H1 (cell line): ENCODE measurements at regions not wholly inside any gene's neighbourhood (a gene's known extent, or its start where the extent isn't known, plus 50 kb on each side); places are given as distances from the start of the nearest gene placed in this dataset.

Source experiments
- CHD2 ChIP-seq: IDR thresholded peaks from 2 replicates; pipeline ENCODE4 v1.6.1; 2012; ENCODE audit warnings: low read length, improper control_type of control experiment
- EZH2 ChIP-seq: fragments of 200-600 bp; sonication (generic); IDR thresholded peaks from 2 replicates; pipeline ENCODE4 v1.7.1; 2012; ENCODE audit warnings: low read depth, mild to moderate bottlenecking, moderate library complexity, low read length, inconsistent platforms; ENCODE audit not compliant: severe bottlenecking
- FOSL1 ChIP-seq: IDR thresholded peaks from 2 replicates; pipeline ENCODE4 v1.6.1; 2011; ENCODE audit warnings: mild to moderate bottlenecking, low read depth, low read length, moderate library complexity; ENCODE audit not compliant: insufficient read depth
- GTF2F1 ChIP-seq: IDR thresholded peaks from 2 replicates; pipeline ENCODE4 v1.6.1; 2012; ENCODE audit warnings: low read depth, low read length, improper control_type of control experiment, borderline replicate concordance
- HDAC2 ChIP-seq, 2 experiments: fragments of 300-600 bp in 1 of 2; sonication (generic) in 1 of 2; IDR thresholded peaks; 2 replicates each; pipeline ENCODE4 v1.6.1; 2011 to 2012; ENCODE audit warnings: low read depth in 2 of 2, low read length in 2 of 2, mild to moderate bottlenecking in 2 of 2, moderate library complexity in 2 of 2, borderline replicate concordance in 1 of 2, inconsistent platforms in 1 of 2
- JUN ChIP-seq: IDR thresholded peaks from 2 replicates; pipeline ENCODE4 v1.6.1; 2011; ENCODE audit warnings: low read depth, mild to moderate bottlenecking, improper control_type of control experiment, low read length
- JUND ChIP-seq: IDR thresholded peaks from 2 replicates; pipeline ENCODE4 v1.6.1; 2011; ENCODE audit warnings: mild to moderate bottlenecking, improper control_type of control experiment, low read length
- POLR2A ChIP-seq, 2 experiments: IDR thresholded peaks; 1 replicate in 1 of 2; 2 replicates in 1 of 2; pipeline ENCODE4 v1.6.1; 2011; ENCODE audit warnings: low read depth in 2 of 2, low read length in 2 of 2, mild to moderate bottlenecking in 2 of 2; ENCODE audit errors: control extremely low read depth in 1 of 2
- SIN3A ChIP-seq, 2 experiments: IDR thresholded peaks in 1 of 2; conservative IDR thresholded peaks in 1 of 2; 2 replicates each; pipeline ENCODE4 v1.6.1; 2011 to 2012; ENCODE audit warnings: low read length in 2 of 2, improper control_type of control experiment in 1 of 2, low read depth in 1 of 2, mild to moderate bottlenecking in 1 of 2
- SRF ChIP-seq: IDR thresholded peaks from 2 replicates; pipeline ENCODE4 v1.6.1; 2011; ENCODE audit warnings: mild to moderate bottlenecking, low read depth, low read length, moderate library complexity
- TAF1 ChIP-seq: IDR thresholded peaks from 2 replicates; pipeline ENCODE4 v1.6.1; 2011; ENCODE audit warnings: mild to moderate bottlenecking, low read depth, low read length
- TF ChIP-seq, protein P1 (sequence below), 3 experiments: IDR thresholded peaks; 1 replicate in 2 of 3; 2 replicates in 1 of 3; pipeline versions ENCODE4 v1.5.1 to v1.6.1; 2011; ENCODE audit warnings: low read length in 3 of 3, mild to moderate bottlenecking in 3 of 3, inconsistent platforms in 2 of 3, low read depth in 1 of 3, moderate library complexity in 1 of 3; ENCODE audit not compliant: insufficient read depth in 1 of 3; ENCODE audit errors: control extremely low read depth in 1 of 3
- TF ChIP-seq, protein P2 (sequence below): IDR thresholded peaks from 2 replicates; pipeline ENCODE4 v1.6.1; 2012; ENCODE audit warnings: inconsistent platforms
- TF ChIP-seq, protein P3 (sequence below): IDR thresholded peaks from 2 replicates; pipeline ENCODE4 v1.6.1; 2011; ENCODE audit warnings: low read length, improper control_type of control experiment

DNA sequence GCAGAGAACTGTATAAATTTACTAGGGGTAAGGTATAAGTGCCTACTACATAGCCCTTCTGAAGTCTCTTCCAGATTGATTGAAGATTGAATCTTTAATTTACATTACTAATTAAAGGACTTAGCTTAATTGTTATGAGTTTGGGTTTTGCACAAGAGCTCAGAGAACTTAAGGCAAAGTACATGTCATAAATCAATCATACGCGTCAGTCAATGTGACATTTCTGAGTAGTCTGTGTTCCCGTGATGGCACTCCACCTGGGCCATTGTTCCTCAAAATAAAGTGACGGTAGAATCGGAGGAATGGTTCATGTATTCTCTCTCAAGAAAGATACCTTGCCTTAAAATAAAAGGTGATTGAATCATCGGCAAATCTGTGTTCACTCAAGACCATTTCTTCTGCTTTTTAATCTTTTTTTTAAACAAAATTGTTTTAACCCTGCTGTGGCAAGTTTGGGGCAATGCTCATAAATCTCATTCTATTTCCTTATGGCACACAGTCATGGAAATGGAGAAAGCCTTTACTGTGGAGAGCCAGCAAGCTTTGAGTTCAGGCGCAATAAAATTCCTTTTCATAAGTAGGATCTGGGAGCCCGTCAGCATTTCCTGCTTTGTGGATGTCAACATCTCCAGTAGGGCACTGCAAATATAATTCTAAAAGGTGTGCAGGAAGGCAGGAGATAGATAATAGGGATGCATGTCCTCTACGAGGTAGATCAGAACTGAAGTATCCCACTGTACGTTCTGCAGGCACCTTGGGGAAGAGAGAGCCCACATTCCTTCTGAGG is 427.4 kb downstream of the GATA3 start:
- TF ChIP-seq GTF2F1: no peak
- TF ChIP-seq POLR2A (IDR thresholded peaks at IDR 0.05; ENCODE audit: control extremely low read depth in 1 of 2, low read depth in 2 of 2, low read length in 2 of 2): no peak
- TF ChIP-seq, protein P1, sequence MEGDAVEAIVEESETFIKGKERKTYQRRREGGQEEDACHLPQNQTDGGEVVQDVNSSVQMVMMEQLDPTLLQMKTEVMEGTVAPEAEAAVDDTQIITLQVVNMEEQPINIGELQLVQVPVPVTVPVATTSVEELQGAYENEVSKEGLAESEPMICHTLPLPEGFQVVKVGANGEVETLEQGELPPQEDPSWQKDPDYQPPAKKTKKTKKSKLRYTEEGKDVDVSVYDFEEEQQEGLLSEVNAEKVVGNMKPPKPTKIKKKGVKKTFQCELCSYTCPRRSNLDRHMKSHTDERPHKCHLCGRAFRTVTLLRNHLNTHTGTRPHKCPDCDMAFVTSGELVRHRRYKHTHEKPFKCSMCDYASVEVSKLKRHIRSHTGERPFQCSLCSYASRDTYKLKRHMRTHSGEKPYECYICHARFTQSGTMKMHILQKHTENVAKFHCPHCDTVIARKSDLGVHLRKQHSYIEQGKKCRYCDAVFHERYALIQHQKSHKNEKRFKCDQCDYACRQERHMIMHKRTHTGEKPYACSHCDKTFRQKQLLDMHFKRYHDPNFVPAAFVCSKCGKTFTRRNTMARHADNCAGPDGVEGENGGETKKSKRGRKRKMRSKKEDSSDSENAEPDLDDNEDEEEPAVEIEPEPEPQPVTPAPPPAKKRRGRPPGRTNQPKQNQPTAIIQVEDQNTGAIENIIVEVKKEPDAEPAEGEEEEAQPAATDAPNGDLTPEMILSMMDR (IDR thresholded peaks at IDR 0.05; ENCODE audit: control extremely low read depth in 1 of 3, insufficient read depth in 1 of 3, low read depth in 1 of 3, low read length in 3 of 3): no peak
- no peak for TF ChIP-seq SIN3A (conservative IDR thresholded peaks at IDR 0.05 in 1 of 2, IDR thresholded peaks at IDR 0.05 in 1 of 2; ENCODE audit: low read depth in 1 of 2, low read length in 2 of 2)
- no peak for TF ChIP-seq HDAC2 (IDR thresholded peaks at IDR 0.05; ENCODE audit: borderline replicate concordance in 1 of 2, low read depth in 2 of 2, low read length in 2 of 2)
- TF ChIP-seq, protein P2, sequence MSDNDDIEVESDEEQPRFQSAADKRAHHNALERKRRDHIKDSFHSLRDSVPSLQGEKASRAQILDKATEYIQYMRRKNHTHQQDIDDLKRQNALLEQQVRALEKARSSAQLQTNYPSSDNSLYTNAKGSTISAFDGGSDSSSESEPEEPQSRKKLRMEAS: no peak
- no peak for TF ChIP-seq SRF
- TF ChIP-seq JUND: no peak
- no peak for TF ChIP-seq CHD2
- TF ChIP-seq EZH2: no peak
- TF ChIP-seq, protein P3, sequence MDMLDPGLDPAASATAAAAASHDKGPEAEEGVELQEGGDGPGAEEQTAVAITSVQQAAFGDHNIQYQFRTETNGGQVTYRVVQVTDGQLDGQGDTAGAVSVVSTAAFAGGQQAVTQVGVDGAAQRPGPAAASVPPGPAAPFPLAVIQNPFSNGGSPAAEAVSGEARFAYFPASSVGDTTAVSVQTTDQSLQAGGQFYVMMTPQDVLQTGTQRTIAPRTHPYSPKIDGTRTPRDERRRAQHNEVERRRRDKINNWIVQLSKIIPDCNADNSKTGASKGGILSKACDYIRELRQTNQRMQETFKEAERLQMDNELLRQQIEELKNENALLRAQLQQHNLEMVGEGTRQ: no peak
- no peak for TF ChIP-seq FOSL1
- no peak for TF ChIP-seq TAF1
- no peak for TF ChIP-seq JUN
